K562 (cell line): ENCODE measurements at regions not wholly inside any gene's neighbourhood (a gene's known extent, or its start where the extent isn't known, plus 50 kb on each side); places are given as distances from the start of the nearest gene placed in this dataset.

ENCODE experiments used
- ATAC-seq: fragments of 200-7000 bp; cut with Tn5 transposase; 3 replicates; pipeline ENCODE4 v1.9.1; 2020; ENCODE audit warnings: moderate library complexity
- BruUV-seq: library from RNA; stranded (reverse); fragments of 400-500 nt; replicated peaks from 2 replicates; lab custom pipeline; 2021; lab: Mats Ljungman, UMichigan
- CTCF ChIA-PET: fragments of 300-600 bp; formaldehyde crosslinking; extraction: SDS; loops from one replicate; lab custom pipeline; 2021; ENCODE audit warnings: low intra/inter-chr PET ratio; lab: Yijun Ruan, JAX
- POLR2A ChIA-PET: fragments of 300-600, 350-650 bp; sonication (Branson Sonifier 250); formaldehyde crosslinking; extraction: SDS; loops from one replicate; lab custom pipeline; 2021; ENCODE audit warnings: antibody characterized with exemption, inconsistent platforms; lab: Yijun Ruan, JAX
- DNase-seq, 4 experiments: peaks; one replicate each; pipeline versions ENCODE4 v3.0.0 to v3.0.0-alpha.2; 2011 to 2018; ENCODE audit warnings: low spot score in 3 of 4, mixed read lengths in 3 of 4; ENCODE audit errors: extremely low read depth in 1 of 4
- FAIRE-seq: peaks from 2 replicates; lab custom pipeline; 2011; peaks lifted over from hg19 to GRCh38; lab: Jason Lieb, UNC
- H2AFZ ChIP-seq: 2 replicates; pipeline ENCODE4 v1.6.0; 2011; ENCODE audit warnings: low read depth, low read length, control low read depth, inconsistent platforms
- H3K27ac ChIP-seq: fragments of 200-600 bp; 3 replicates; pipeline ENCODE4 v1.8.0; 2011; ENCODE audit warnings: low read depth, mild to moderate bottlenecking, control low read depth, inconsistent platforms, low read length, moderate library complexity, mixed read lengths; ENCODE audit errors: extremely low read depth
- H3K27me3 ChIP-seq, 2 experiments: fragments of 300-600 bp in 1 of 2; 2 replicates in 1 of 2; 3 replicates in 1 of 2; pipeline versions ENCODE4 v1.6.0 to v1.8.0; 2011; ENCODE audit warnings: inconsistent platforms in 2 of 2, low read length in 2 of 2, mild to moderate bottlenecking in 1 of 2, mixed read lengths in 1 of 2, moderate library complexity in 1 of 2; ENCODE audit not compliant: control insufficient read depth in 2 of 2, insufficient read depth in 2 of 2
- H3K36me3 ChIP-seq: fragments of 300-600 bp; 3 replicates; pipeline ENCODE4 v1.8.0; 2011; ENCODE audit warnings: mild to moderate bottlenecking, low read length, inconsistent platforms; ENCODE audit not compliant: control insufficient read depth, insufficient read depth
- H3K4me1 ChIP-seq, 2 experiments: fragments of 200-600 bp in 1 of 2; replicated peaks in 1 of 2; 2 replicates in 1 of 2; 3 replicates in 1 of 2; pipeline versions ENCODE4 v1.5.1 to v1.8.0; 2011; ENCODE audit warnings: inconsistent platforms in 2 of 2, low read length in 2 of 2, mild to moderate bottlenecking in 1 of 2, mixed read lengths in 1 of 2, moderate library complexity in 1 of 2; ENCODE audit not compliant: control insufficient read depth in 2 of 2, insufficient read depth in 2 of 2
- H3K4me2 ChIP-seq: 2 replicates; pipeline ENCODE4 v1.6.1; 2011; ENCODE audit warnings: low read length, control low read depth, inconsistent platforms, mixed read lengths; ENCODE audit not compliant: insufficient read depth
- H3K4me3 ChIP-seq: fragments of 200-600 bp; sonication (generic), shearing (Covaris generic); 2 replicates; pipeline ENCODE4 v1.5.1; 2016; ENCODE audit warnings: control low read depth, inconsistent platforms
- H3K79me2 ChIP-seq: fragments of 200-600 bp; 3 replicates; pipeline ENCODE4 v1.8.0; 2011; ENCODE audit warnings: low read length, inconsistent platforms; ENCODE audit not compliant: control insufficient read depth, insufficient read depth
- H3K9ac ChIP-seq, 2 experiments: 2 replicates each; pipeline versions ENCODE4 v1.6.0 to v1.6.1; 2011; ENCODE audit warnings: low read depth in 2 of 2, low read length in 2 of 2, control low read depth in 1 of 2, inconsistent platforms in 1 of 2, mild to moderate bottlenecking in 1 of 2, mixed read lengths in 1 of 2; ENCODE audit not compliant: insufficient read depth in 1 of 2
- H3K9me1 ChIP-seq: one replicate; pipeline ENCODE4 v1.6.0; 2011; ENCODE audit warnings: inconsistent platforms, mild to moderate bottlenecking, low read length, moderate library complexity; ENCODE audit not compliant: control insufficient read depth, insufficient read depth
- H3K9me3 ChIP-seq: replicated peaks from 2 replicates; pipeline ENCODE4 v1.5.1; 2011; ENCODE audit warnings: low read depth, low read length, inconsistent platforms; ENCODE audit not compliant: control insufficient read depth, insufficient read depth
- H4K20me1 ChIP-seq: replicated peaks from 2 replicates; pipeline ENCODE4 v1.6.1; 2011; ENCODE audit warnings: low read length, inconsistent platforms, mixed read lengths; ENCODE audit not compliant: control insufficient read depth, insufficient read depth
- FOXP1 ChIP-seq: sonication (generic); formaldehyde crosslinking; IDR thresholded peaks from 2 replicates; pipeline ENCODE4 v1.8.0; 2022; ENCODE audit warnings: mild to moderate bottlenecking, missing genetic modification reagents
- KDM4B ChIP-seq, 2 experiments: fragments of 450-650 bp in 1 of 2; sonication (generic) in 1 of 2; IDR thresholded peaks; 2 replicates each; pipeline ENCODE4 v1.6.1; 2016 to 2017; ENCODE audit warnings: borderline replicate concordance in 2 of 2, antibody characterized with exemption in 1 of 2, low read depth in 1 of 2, mild to moderate bottlenecking in 1 of 2
- NFIC ChIP-seq: fragments of 450-650 bp; IDR thresholded peaks from 2 replicates; pipeline ENCODE4 v1.6.1; 2017; ENCODE audit warnings: mild to moderate bottlenecking, inconsistent platforms
- ZNF134 ChIP-seq: fragments of 250-450 bp; sonication (Bioruptor Pico); conservative IDR thresholded peaks from 2 replicates; pipeline ENCODE4 v1.4.0; 2020
- ZNF197 ChIP-seq: fragments of 200-800 bp; sonication (Bioruptor generic); IDR thresholded peaks from 2 replicates; pipeline ENCODE4 v1.6.1; 2016; ENCODE audit warnings: low read depth, missing genetic modification characterization, missing compliant biosample characterization
- ZNF449 ChIP-seq: fragments of 250-450 bp; sonication (Bioruptor Pico); IDR thresholded peaks from 2 replicates; pipeline ENCODE4 v1.8.0; 2022; ENCODE audit warnings: moderate library complexity, mild to moderate bottlenecking, inconsistent platforms
- WGBS: fragments of 100-300 bp; shearing (Covaris generic); methylation state at CpG from one replicate; pipeline ENCODE4 v1.1.6; 2016; ENCODE audit warnings: low coverage, mixed read lengths; ENCODE audit not compliant: insufficient coverage; ENCODE audit errors: missing lambda C conversion rate; 5-methylcytosine and 5-hydroxymethylcytosine counted together
- in situ Hi-C: fragments of 300-500 bp; cut with MboI; formaldehyde crosslinking; loops from 4 replicates; pipeline ENCODE4 v1.15.0; 2018; ENCODE audit warnings: inconsistent platforms, mixed read lengths
- intact Hi-C: fragments of 100-400 bp; cut with micrococcal nuclease; formaldehyde crosslinking; loops from 2 replicates; pipeline ENCODE4 v1.14.2; 2022

GRCh38 chr4:29336861-29337260, 1383.3 kb upstream of the PCDH7 start:
- intact Hi-C loops = no loop called here
- no peaks in the 10 kb centered on the region for H3K4me1 ChIP-seq
- H3K9me1 ChIP-seq = no peaks in the 10 kb centered on the region
- 0% methylated on average over 1 of the region's 1 CpG for WGBS
- no peaks in the 10 kb centered on the region for H3K79me2 ChIP-seq
- H3K9me3 ChIP-seq = no peaks in the 10 kb centered on the region; the same call in 1 of the 2 replicates
- no peaks in the 10 kb centered on the region for H3K27me3 ChIP-seq
- no peak overlapping the region for H3K27ac ChIP-seq
- no peaks in the 10 kb centered on the region for H4K20me1 ChIP-seq
- no peak overlapping the region for H3K9ac ChIP-seq
- no peak overlapping the region for H3K4me2 ChIP-seq
- no peaks in the 10 kb centered on the region for H3K36me3 ChIP-seq
- ChIA-PET CTCF (no interaction called here), POLR2A (no interaction called here)
- BruUV-seq = no TSS peak
- TF ChIP-seq FOXP1 (CRISPR knock-in tag) (no peak), ZNF449 (CRISPR knock-in tag) (no peak), NFIC (no peak), KDM4B (IDR thresholded peaks at IDR 0.05; ENCODE audit: borderline replicate concordance in 2 of 2, low read depth in 1 of 2) (no peak), ZNF197 (CRISPR knock-in tag) (no peak), ZNF134 (CRISPR knock-in tag) (no peak)
- FAIRE-seq (no peak), ATAC-seq (no peak), DNase-seq (no peak)
- in situ Hi-C loops = no loop called here
- no peak overlapping the region for H3K4me3 ChIP-seq
- no peak overlapping the region for H2AFZ ChIP-seq
